IPS DF 4.7 (cell line): ENCODE measurements at regions not wholly inside any gene's neighbourhood (a gene's known extent, or its start where the extent isn't known, plus 50 kb on each side); places are given as distances from the start of the nearest gene placed in this dataset.

ENCODE experiments used
- DNase-seq: peaks from one replicate; pipeline ENCODE4 v3.0.0-alpha.2; 2013; ENCODE audit warnings: low spot score; ENCODE audit errors: extremely low read depth

DNA sequence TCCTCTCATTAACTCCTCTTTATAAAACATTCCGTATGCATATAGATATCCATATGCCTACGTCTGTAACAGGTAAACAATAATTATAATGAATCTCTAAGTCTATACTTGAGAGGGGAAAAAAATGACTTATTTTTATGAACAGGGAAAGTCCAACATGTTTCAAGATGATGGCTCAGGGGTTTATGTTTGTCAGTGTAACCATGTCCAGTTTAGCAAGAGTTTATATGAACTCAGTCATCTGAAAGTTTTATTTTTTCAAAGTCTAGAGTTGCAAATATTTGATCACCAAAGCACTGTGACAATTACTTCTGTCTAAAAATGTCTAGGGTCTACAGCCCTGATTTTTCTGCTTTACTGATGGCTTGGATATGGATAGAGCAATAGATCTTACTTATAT is 559.4 kb upstream of the KCNMB2 start:
- no peak for DNase-seq

DNA sequence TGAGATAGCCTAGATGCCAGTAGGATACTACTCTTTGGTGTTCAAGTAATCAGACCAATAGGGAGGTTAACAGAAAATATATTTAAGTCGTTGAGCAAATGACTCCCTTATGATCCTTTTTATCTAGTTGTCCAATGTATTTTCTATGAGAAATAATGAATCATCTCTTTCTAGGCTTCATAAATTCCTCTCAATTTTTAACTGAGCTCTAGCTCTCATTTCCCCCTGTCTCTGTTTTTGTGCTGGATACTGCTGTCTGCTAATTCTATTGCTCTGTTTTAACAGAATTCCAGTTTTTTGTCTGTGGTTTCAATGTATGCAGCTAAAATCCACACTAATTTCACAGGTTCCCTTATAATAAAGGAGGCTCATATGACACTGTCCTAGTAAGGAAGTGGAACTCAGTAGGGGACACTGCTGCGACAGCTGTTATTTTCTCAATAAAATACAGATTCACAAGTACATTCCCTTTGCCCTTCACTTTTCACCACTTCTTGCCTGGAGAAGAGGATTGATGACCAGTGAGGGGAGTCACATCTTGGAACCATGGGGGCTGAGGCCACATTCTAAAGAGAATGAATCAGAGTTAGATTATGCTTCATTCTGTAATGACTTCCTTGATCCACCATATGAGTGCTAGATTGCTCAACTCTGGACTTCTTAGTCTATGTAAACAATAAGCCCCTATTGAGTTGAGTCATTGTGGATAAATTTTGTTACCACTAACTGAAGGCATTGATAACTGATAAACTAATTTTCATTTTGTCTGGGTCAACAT is 558.7 kb upstream of the KCNMB2 start:
- DNase-seq: no peak

DNA sequence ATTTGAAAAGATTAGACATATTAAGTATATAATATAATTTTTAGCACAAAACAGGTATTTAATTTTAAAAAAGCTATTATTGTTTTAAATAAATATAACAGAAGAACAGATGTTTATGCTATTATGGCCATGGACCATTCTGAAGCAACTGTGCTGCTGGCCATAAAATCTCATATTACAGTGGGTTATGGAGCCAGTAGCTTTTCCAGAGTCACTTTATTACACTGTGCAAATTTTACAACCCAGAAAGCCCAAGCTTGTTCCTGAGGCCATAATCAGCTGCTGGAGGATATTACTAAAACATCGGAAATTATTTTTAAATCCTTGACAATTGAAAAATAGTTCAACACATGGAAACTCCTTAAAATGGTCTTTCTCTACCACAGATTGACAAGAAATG is 557.3 kb upstream of the KCNMB2 start:
- no peak for DNase-seq

DNA sequence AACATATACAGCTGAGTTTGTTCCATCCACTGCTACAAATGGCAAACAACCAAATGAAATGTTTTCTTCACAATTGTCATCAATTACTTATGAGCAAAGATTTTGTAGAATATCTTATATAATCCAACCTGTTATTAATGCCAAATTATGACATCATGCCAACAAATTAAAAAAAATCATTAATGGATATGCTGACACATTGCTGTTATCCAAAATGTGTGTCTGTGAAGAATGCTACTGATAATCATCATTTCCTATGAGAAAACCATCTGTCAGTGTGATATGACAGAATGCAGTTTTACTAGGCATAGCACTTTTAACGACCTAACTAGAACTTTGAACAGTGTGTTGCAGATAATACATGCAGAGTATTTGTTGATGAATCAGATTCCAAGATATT is 556.5 kb upstream of the KCNMB2 start:
- DNase-seq: no peak

DNA sequence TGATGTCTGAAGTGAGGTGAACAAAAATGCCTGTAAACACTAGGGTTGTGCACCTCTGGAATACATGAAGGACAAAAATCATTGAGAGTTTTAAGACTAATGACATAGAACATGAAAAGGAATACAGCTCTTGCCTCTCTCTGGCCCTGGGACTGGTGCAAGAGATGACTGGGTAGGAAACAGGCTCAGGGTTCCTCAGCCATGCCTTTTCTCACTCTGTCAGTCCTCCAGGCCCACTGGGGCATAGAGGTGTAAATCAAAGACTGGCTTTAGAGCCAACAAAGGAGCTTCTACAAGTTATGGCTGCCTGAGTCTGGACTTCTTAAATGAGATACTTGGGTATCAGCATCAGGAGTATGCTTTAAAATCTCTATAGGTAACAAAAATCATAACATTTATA is 554.7 kb upstream of the KCNMB2 start:
- DNase-seq: no peak

DNA sequence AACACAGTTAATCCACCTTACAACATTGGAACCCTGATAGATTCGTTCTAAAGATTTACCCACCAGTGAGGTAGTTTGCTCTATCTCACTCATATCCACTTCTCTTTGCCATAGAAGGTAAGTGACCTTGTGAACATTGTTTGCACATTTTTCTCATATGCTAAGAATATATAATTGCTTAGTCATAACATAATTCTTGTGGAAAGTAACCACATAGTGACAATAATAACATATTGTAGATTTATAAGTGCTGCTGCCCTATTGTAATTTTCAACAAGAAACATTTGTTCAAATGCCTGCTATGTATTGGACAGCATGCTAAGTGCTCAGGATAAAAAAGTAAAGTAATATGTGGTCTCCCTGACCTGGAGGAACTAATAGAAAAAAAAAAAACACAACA is 554.2 kb upstream of the KCNMB2 start:
- DNase-seq: no peak

DNA sequence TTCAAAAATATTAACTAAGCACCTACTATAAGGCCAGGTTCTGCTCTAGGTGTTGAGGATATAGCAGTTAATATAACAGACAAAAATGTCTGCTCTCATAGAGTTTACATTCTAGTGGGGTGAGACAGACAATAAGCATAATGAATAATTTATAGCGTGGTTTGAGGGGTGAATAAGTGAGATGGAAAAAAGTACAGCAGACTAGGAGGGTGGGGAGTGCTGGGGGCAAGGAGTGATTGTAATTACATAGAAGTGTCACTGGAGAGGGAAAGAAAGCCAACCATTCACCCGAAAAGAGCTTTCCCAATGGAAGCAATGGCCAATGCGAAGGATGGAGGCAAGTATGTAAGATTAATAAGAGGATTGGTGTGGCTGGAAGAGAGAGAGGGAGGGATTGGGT is 552.9 kb upstream of the KCNMB2 start:
- DNase-seq: no peak

DNA sequence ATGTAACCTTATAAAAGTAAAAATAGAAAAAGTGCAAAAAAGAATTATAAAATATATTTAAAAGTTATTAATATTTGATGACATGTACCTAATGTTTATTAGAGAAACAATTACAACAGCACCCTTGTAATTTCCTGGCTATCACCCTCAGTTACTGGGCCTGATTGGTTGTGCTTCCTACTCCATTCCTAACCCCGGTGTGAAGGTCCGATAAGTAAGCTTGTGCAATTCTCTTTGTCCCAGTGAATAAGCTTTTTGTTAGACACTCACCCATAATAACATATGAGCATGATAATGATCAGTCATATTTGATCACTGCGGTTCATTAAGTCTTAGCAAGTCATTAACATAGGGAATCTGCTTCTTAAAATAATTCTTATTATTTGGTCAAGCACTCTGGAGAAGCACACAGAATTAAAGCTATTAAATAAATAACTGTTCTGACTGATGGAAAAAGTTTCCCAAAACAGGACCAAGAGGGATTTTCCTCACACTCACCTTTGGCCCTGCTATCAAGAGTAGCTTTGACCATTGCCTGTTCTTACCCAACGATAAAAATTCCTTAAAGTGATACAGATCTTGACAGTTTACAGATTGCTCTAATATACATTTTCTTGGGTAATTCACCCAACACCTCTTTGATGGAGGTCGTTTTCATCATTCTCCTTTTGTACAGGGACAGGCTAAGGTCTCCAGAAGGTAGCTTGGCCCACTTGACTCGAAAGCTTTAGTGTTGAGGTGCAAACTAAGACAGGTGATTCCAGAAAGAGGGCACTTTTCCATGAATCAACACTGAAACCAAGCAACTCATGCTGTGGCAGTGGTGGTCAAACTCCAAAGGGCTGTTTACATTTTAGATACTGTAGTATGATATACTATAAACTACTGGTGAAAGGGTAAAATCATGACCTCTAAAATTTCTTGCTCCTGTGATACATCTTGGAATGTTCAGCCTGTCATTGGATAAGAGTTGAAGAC is 543.0 kb upstream of the KCNMB2 start:
- DNase-seq: no peak

DNA sequence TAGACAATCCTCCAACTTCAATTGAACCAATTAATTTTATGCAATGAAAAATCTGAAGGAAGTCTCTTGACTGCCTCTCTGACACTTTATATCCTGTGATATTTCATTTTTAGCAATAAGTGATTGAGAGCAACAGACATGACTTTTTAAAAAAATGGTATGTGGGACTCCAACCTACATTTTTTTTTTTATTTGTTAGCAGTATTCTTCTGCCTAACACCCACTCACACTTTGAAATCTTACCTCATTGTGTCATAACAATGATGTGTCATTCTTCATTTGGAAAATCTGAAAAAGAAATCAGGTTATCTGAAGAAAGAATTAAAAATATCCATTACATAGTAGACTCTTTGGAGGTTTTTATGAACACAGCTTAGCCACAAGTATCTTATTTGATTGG is 541.3 kb upstream of the KCNMB2 start:
- DNase-seq: no peak

DNA sequence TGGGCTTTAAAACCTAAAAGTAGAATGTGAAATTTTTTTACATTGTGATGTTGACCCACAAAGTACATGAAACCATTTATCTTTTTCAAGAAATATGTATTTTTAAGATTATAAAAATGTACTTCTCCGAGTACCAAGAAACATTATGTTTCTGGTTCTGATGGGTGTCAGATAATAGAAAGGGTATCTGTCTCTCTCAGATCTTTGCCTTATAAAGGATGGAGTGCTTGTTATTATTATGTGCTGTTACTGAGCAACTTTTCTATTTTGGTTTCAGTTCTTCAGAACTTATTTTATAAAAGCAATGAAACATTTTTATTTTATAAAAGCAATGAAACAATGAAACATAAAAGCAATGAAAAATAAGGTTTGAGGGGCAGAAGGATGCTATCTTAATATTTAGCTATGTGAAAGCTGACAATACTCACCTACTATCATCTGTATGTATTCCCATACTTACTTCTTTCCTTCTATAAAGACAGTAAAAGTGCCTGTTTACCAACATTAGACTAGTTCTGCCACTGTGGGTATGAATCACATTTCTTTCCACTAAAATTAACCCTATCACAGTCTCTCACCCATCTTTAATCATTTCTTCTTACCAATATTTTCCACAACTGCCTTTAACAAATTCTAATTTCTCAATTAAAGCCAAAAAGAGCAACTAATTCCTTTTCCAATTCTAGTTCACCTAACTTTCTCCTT is 540.7 kb upstream of the KCNMB2 start:
- no peak for DNase-seq

DNA sequence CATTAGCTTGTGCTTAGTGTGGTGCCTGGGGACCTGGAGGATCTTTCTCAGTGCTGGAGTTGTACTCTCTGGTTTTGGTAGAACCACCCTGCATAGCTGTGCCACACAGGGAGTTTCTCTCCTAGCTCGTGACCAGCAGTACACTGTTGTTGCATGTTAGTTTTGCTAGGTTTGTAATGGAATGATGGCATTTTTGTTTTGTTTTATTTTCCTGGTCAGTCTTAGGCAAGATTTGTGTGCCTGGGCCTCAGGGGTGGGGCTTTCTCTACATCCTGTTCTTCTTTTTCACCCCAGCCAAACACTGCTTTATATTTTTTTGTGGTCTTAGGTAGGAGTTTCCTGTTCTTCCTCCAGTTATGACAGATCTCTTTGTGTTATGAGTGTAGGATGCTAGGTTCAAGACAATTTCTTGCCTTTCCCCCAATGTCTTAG is 534.5 kb upstream of the KCNMB2 start:
- no peak for DNase-seq

DNA sequence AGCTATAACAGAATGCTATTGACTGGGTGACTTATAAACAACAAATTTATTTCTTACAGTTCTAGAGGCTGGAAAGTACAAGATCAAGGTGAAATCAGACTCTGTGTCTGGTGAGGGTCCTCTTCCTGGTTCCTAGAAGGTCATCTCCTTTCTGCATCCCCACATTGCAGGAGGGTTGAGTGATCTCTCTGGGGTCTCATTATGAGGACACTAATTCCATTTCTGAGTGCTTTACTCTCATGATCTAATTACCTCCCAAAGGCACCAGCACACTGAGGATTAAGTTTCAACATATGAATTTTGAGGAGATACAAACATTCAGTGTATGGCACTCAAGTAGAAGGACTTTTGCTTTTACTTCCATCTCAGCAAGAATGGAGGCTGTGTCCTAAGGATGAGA is 534.1 kb upstream of the KCNMB2 start:
- DNase-seq: no peak

DNA sequence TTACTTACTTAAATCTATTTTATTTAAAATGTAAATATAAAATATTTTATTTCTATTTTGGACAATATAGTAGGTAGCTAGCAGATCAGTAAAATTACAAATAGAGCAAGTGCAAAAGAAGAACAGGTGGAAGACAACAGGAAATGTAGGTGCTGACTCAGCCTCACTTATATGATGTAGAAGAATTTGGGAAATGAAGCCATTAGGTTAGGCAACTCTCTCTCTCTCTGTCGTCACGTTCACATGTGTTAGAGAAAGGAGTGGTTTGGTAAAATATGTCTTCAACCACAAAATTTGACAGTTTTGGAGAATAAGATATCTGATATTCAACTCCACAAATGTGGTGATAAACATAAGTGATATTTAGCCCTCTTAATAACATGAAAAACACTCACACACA is 532.5 kb upstream of the KCNMB2 start:
- DNase-seq: no peak

DNA sequence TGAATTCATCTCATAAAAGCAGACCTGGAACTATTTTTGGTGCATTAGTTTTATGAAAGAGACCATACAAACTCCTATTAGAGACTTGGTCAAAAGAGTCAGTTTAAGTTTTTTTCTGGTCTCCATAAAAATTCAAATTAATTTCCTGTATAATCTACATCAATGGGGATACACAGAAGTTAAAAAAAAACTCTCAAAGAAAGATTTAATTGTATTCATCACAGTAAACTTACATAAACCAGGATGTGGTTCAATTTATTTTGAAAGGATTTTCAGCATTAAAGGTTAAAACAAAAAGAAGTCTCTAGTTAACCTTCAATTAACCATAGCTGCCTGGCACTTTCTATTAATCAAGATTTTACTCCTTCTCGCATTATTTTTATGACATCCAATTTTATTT is 530.3 kb upstream of the KCNMB2 start:
- no peak for DNase-seq

DNA sequence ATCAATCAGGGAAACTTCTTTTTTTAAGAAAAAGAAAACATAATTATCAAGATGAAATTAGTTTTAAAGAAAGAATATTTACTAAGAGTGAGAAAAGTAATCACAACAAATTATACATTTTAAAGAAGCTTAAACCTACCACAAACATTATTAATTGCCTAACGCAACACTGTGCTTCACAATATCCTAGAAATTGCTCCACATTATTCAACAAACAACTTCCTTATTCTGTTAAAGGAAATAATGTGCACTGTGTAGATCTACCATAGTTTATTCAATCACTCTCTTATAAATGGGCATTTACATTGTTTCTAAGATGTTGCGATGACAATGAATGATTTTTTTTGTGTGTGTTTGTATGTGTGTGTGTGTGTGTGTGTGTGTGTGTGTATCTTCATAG is 525.9 kb upstream of the KCNMB2 start:
- DNase-seq: no peak

DNA sequence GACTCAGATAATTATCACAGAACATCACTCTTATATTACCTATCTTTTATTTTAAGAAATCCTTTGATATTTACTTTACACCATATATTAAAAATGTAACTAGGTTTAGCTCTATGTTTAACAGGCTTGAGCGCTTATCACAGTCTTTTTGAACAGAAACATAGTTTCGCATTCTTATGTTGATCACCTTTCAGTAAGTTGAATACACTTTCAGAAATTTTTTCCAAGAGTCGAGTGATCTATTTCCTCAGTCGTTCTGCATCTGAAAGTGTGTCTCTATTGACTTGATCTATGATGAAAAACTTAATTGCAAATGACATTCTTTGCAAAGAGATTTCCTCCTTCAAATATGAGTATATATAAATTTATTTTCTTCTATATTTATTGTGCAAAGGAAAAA is 516.6 kb upstream of the KCNMB2 start:
- DNase-seq: no peak

DNA sequence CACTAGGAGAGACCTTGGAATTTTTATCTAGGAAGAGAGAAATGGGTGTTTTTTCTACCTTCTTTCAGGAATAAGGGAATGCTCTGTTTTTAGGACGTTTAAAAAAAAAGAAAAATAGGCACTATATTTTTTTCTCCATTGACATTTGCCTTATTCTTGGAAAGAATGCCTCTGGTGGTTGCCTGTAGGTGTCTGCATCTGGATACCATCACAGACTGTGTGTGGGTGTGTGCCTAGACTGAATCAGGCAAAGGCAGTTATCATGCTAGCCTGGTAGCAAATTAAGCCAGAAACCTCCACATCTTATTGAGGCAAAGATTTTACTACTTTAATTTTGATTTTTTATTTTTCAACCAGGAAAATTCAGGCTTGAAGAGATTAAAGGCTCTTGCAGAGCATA is 513.6 kb upstream of the KCNMB2 start:
- DNase-seq: no peak

DNA sequence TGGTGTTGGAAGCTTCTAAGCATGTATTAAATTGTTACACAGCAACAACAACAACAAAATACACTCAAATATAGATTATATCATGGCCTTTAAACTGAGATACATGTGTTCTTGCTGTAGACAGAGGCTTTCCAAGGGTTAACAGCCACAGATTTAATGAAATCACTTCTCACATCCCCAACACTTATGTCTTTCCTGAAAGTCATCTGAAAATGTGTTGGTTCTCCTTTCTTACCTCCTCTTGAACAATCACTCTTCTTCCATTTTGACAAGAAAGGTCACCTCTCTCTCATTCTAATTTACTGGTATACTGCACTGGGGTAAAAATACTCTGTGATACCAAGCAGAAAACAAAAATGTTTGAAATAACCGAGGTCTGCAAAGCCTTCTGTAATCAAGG is 507.3 kb upstream of the KCNMB2 start:
- DNase-seq: no peak

DNA sequence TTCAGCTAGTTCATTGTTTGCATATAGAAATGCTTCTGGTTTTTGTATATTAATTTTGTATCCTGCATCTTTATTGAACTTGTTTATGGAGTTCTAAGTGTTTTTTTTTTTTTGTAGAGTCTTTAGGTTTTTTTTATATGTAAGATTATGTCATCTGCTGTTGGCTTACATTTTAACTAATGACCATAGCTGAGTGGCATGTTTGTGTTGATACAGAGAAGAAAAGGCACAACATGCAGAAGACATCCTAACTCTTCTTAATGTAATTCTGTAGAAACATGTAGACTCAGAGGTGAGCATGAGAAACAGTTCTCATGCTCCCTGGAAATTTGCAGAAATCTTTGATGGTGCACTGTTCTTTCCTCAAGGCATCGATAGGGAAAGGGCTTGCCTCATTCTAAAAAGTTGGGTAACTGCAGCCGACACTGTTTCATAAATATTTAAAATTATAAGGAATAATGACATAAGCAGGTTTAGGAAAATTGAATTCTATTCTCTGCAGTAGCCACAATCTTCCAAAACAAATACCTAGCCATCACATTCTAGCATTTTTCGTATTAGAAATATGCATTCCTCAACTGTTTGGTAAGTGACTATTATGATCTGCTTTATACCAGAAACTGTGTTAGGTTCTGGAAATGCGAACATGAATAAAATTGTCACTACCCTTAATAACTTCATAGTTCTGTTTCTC is 499.6 kb upstream of the KCNMB2 start:
- no peak for DNase-seq

DNA sequence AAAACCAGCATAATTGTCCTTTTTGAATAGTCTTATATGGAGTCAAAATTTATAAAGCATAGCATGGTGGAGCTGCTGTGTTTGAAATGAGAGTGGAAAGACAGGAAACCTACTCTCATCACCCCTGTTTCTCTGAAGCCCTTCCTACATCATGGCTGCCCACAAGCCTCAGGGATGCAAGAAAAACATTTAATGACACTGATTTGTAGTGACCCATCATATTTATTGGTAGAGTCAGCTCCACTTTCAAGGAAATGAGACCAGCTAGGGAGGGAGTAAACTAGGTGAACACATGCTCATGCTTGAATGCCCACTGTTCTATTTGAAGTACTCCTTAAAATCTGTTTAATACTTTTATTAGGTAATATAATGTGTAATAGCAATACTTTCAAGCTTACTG is 494.3 kb upstream of the KCNMB2 start:
- no peak for DNase-seq

DNA sequence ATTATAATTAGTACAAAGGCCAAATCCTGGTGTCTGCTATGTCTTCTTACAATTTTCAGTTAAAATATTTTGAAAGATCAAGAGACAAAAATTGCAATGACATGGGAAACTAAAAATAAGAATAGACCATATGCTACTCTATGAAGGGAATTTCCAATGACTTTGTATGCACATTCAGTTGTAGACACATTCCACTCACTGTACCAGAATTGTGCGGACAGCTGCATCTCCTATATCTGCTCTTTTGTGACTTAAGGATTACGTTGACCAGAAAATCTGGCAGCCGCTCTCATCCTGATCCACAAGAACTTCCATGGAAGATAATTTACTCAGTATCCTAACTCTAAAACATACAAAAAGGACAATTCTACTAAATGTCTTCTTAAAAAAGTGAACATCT is 493.9 kb upstream of the KCNMB2 start:
- no peak for DNase-seq
